ENCODE measurements at regions not wholly inside any gene's neighbourhood (a gene's known extent, or its start where the extent isn't known, plus 50 kb on each side); places are given as distances from the start of the nearest gene placed in this dataset.

- TF ChIP-seq RAD21 (IDR thresholded peaks at IDR 0.05 in 1 of 2, conservative IDR thresholded peaks at IDR 0.05 in 1 of 2; ENCODE audit: low read depth in 2 of 2, low read length in 2 of 2) (no peak), CHD1 (IDR thresholded peaks at IDR 0.05; ENCODE audit: low read depth, low read length) (no peak), GABPA (IDR thresholded peaks at IDR 0.05; ENCODE audit: borderline replicate concordance, insufficient read depth, low read length) (no peak), TEAD4 (IDR thresholded peaks at IDR 0.05; ENCODE audit: low read depth, low read length) (no peak)
- TF ChIP-seq, protein P1, sequence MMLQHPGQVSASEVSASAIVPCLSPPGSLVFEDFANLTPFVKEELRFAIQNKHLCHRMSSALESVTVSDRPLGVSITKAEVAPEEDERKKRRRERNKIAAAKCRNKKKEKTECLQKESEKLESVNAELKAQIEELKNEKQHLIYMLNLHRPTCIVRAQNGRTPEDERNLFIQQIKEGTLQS (IDR thresholded peaks at IDR 0.05; ENCODE audit: insufficient read depth, low read depth, low read length), result no peak
Observed at GRCh38 chr5:28104080-28104479, 1065.7 kb upstream of the CDH9 start (continued).

Data from H1 (cell line).